SK-N-SH (cell line): ENCODE measurements at regions not wholly inside any gene's neighbourhood (a gene's known extent, or its start where the extent isn't known, plus 50 kb on each side); places are given as distances from the start of the nearest gene placed in this dataset.
"Not testable (repeated sequence)": the region's sequence is repeated elsewhere in the genome, so short reads cannot be mapped to it uniquely, and the experiment has no call there.

Experiments used
- CTCF ChIA-PET: fragments of 300-600, 350-600 bp; formaldehyde crosslinking; extraction: SDS; loops from one replicate; lab custom pipeline; 2021; lab: Yijun Ruan, JAX
- POLR2A ChIA-PET: fragments of 350-600 bp; sonication (Branson Sonifier 250); formaldehyde crosslinking; extraction: SDS; loops from one replicate; lab custom pipeline; 2020; ENCODE audit warnings: antibody characterized with exemption, inconsistent platforms; lab: Yijun Ruan, JAX
- DNase-seq: peaks from one replicate; pipeline ENCODE4 v3.0.0; 2012
- H2AFZ ChIP-seq: fragments of 200-600 bp; sonication (generic); 2 replicates; pipeline ENCODE4 v1.8.1; 2016; ENCODE audit warnings: antibody characterized with exemption, mild to moderate bottlenecking, low read depth
- H3F3A ChIP-seq: fragments of 200-600 bp; sonication (generic); replicated peaks from 2 replicates; pipeline ENCODE3; 2016; ENCODE audit warnings: antibody characterized with exemption, mild to moderate bottlenecking; ENCODE audit not compliant: insufficient read depth
- H3K27ac ChIP-seq, 2 experiments: fragments of 200-500 bp in 1 of 2; fragments of 200-600 bp in 1 of 2; sonication (Bioruptor generic) in 1 of 2; sonication (generic), shearing (Covaris generic) in 1 of 2; 2 replicates each; pipeline versions ENCODE4 v1.5.1 to v1.6.1; 2014 to 2016; ENCODE audit warnings: low read depth in 2 of 2, inconsistent platforms in 1 of 2, low read length in 1 of 2, mild to moderate bottlenecking in 1 of 2, mixed read lengths in 1 of 2
- H3K27me3 ChIP-seq: fragments of 200-600 bp; sonication (generic), shearing (Covaris generic); 2 replicates; pipeline ENCODE4 v1.6.1; 2016; ENCODE audit warnings: mixed run types; ENCODE audit not compliant: insufficient read depth
- H3K36me3 ChIP-seq, 2 experiments: fragments of 200-500 bp in 1 of 2; fragments of 200-600 bp in 1 of 2; sonication (Bioruptor generic) in 1 of 2; sonication (generic) in 1 of 2; replicated peaks in 1 of 2; 2 replicates each; pipeline versions ENCODE3 to v1.5.1; 2014 to 2016; ENCODE audit warnings: low read length in 1 of 2, mild to moderate bottlenecking in 1 of 2; ENCODE audit not compliant: insufficient read depth in 2 of 2, control insufficient read depth in 1 of 2
- H3K4me1 ChIP-seq, 2 experiments: fragments of 200-500 bp in 1 of 2; fragments of 200-600 bp in 1 of 2; sonication (Bioruptor generic) in 1 of 2; sonication (generic), shearing (Covaris generic) in 1 of 2; 2 replicates each; pipeline versions ENCODE4 v1.5.1 to v1.6.1; 2014 to 2016; ENCODE audit warnings: low read depth in 1 of 2, low read length in 1 of 2, mixed run types in 1 of 2; ENCODE audit not compliant: insufficient read depth in 2 of 2, control insufficient read depth in 1 of 2
- H3K4me2 ChIP-seq: fragments of 200-600 bp; sonication (generic), shearing (Covaris generic); 2 replicates; pipeline ENCODE4 v1.6.1; 2017; ENCODE audit warnings: mixed run types
- H3K4me3 ChIP-seq, 2 experiments: fragments of 200-500 bp in 1 of 2; fragments of 200-600 bp in 1 of 2; sonication (Bioruptor generic) in 1 of 2; sonication (generic), shearing (Covaris generic) in 1 of 2; 2 replicates each; pipeline versions ENCODE4 v1.5.1 to v1.8.1; 2014 to 2016; ENCODE audit warnings: low read depth in 2 of 2, inconsistent platforms in 1 of 2, low read length in 1 of 2, mild to moderate bottlenecking in 1 of 2, mixed read lengths in 1 of 2, moderate library complexity in 1 of 2
- H3K79me2 ChIP-seq: fragments of 200-600 bp; sonication (generic); 2 replicates; pipeline ENCODE4 v1.8.1; 2017; ENCODE audit warnings: mild to moderate bottlenecking; ENCODE audit not compliant: insufficient read depth
- H3K9ac ChIP-seq: fragments of 200-600 bp; sonication (generic); 2 replicates; pipeline ENCODE4 v1.6.1; 2017; ENCODE audit warnings: mixed run types
- H3K9me2 ChIP-seq: fragments of 200-600 bp; sonication (generic); 2 replicates; pipeline ENCODE4 v1.6.1; 2017; ENCODE audit warnings: mixed run types
- H3K9me3 ChIP-seq: fragments of 200-600 bp; sonication (generic); 2 replicates; pipeline ENCODE4 v1.6.1; 2017; ENCODE audit warnings: mixed run types, mild to moderate bottlenecking, moderate library complexity
- H4K20me1 ChIP-seq: fragments of 200-600 bp; sonication (generic); 2 replicates; pipeline ENCODE4 v1.6.1; 2017; ENCODE audit warnings: mild to moderate bottlenecking, mixed run types; ENCODE audit not compliant: insufficient read depth
- JUND ChIP-seq: IDR thresholded peaks from 2 replicates; pipeline ENCODE4 v1.4.0; 2012
- REST ChIP-seq: IDR thresholded peaks from 2 replicates; pipeline ENCODE4 v1.6.1; 2012; ENCODE audit warnings: mild to moderate bottlenecking, low read depth, low read length, moderate library complexity
- YY1 ChIP-seq: IDR thresholded peaks from 2 replicates; pipeline ENCODE4 v1.4.0; 2012; ENCODE audit warnings: low read depth, mild to moderate bottlenecking
- ZBTB33 ChIP-seq: IDR thresholded peaks from 2 replicates; pipeline ENCODE4 v1.4.0; 2012; ENCODE audit warnings: low read depth, borderline replicate concordance
- WGBS: methylation state at CpG from one replicate; pipeline ENCODE4 v1.1.6; 2017; ENCODE audit warnings: low lambda C conversion rate; 5-methylcytosine and 5-hydroxymethylcytosine counted together

- H2AFZ ChIP-seq, result no peak overlapping the region
- H3K79me2 ChIP-seq, result no peaks in the 10 kb centered on the region
- no peak for DNase-seq
- peaks cover 0 to 2% of the 10 kb centered on the region in 2 experiments; a peak in 1 of 4 replicates for H3K4me1 ChIP-seq
- H4K20me1 ChIP-seq, result no peaks in the 10 kb centered on the region
- CTCF ChIA-PET, result no interaction called here
- H3K9me2 ChIP-seq, result no peaks in the 10 kb centered on the region
- H3K4me2 ChIP-seq, result no peak overlapping the region
- no peak overlapping the region for H3K4me3 ChIP-seq
- H3F3A ChIP-seq, result no peaks in the 10 kb centered on the region
- H3K27me3 ChIP-seq, result no peaks in the 10 kb centered on the region
- no peaks in the 10 kb centered on the region for H3K36me3 ChIP-seq
- H3K9ac ChIP-seq, result no peak overlapping the region
- no peaks in the 10 kb centered on the region; the same call in 1 of the 2 replicates for H3K9me3 ChIP-seq
- TF ChIP-seq YY1 (no peak), ZBTB33 (no peak), REST (no peak), JUND (no peak)
- POLR2A ChIA-PET, result no interaction called here
- H3K27ac ChIP-seq, result no peak overlapping the region
These were observed 1120.7 kb downstream of the GATA3 start for GRCh38 chr10:9175200-9175599.

GRCh38 chr10:9183197-9183880 lies 1128.9 kb downstream of the GATA3 start:
- H3K27ac ChIP-seq, H3K4me3 ChIP-seq, CTCF ChIA-PET, H2AFZ ChIP-seq, POLR2A ChIA-PET, H3K9me2 ChIP-seq, H3K27me3 ChIP-seq, H3K9me3 ChIP-seq, H4K20me1 ChIP-seq, H3K4me1 ChIP-seq, H3K4me2 ChIP-seq, H3K36me3 ChIP-seq, H3K79me2 ChIP-seq, DNase-seq, H3K9ac ChIP-seq, H3F3A ChIP-seq: not testable (repeated sequence)
- 74% methylated on average over 6 of the region's 48 CpGs for WGBS
